ENCODE measurements at regions not wholly inside any gene's neighbourhood (a gene's known extent, or its start where the extent isn't known, plus 50 kb on each side); places are given as distances from the start of the nearest gene placed in this dataset.

GRCh38 chr5:29924107-29924506 lies 1269.4 kb upstream of the CDH6 start:
- TF ChIP-seq CTCF (IDR thresholded peaks at IDR 0.05) (no peak), ZFX (IDR thresholded peaks at IDR 0.05; ENCODE audit: borderline replicate concordance) (no peak)
